ENCODE measurements at regions not wholly inside any gene's neighbourhood (a gene's known extent, or its start where the extent isn't known, plus 50 kb on each side); places are given as distances from the start of the nearest gene placed in this dataset.
"Not testable (repeated sequence)": the region's sequence is repeated elsewhere in the genome, so short reads cannot be mapped to it uniquely, and the experiment has no call there.

GRCh38 chr3:82240322-82240721 is 478.9 kb upstream of the GBE1 start:
- DNase-seq: no peak

- DNase-seq: no peak
Observed at GRCh38 chr3:82236257-82236656, 474.8 kb upstream of the GBE1 start.

GRCh38 chr3:82229397-82229796 is 468.0 kb upstream of the GBE1 start:
- peak; percentile 22 for DNase-seq

GRCh38 chr3:82224661-82225060 is 463.2 kb upstream of the GBE1 start:
- DNase-seq: no peak

GRCh38 chr3:82222401-82222800 is 461.0 kb upstream of the GBE1 start:
- DNase-seq: no peak

- no peak for DNase-seq
Observed at GRCh38 chr3:82217571-82217970, 456.1 kb upstream of the GBE1 start.

- no peak for DNase-seq
Observed at GRCh38 chr3:82208002-82208710, 446.7 kb upstream of the GBE1 start.

- DNase-seq: no peak
Observed at GRCh38 chr3:82202269-82202668, 440.8 kb upstream of the GBE1 start.

GRCh38 chr3:82201316-82201715 is 439.9 kb upstream of the GBE1 start:
- DNase-seq: no peak

- no peak for DNase-seq
Observed at GRCh38 chr3:82198009-82198408, 436.6 kb upstream of the GBE1 start.

- no peak for DNase-seq
Observed at GRCh38 chr3:82196645-82197044, 435.2 kb upstream of the GBE1 start.

GRCh38 chr3:82194870-82195269 is 433.4 kb upstream of the GBE1 start:
- no peak for DNase-seq

GRCh38 chr3:82186017-82186416 is 424.6 kb upstream of the GBE1 start:
- DNase-seq: no peak

- no peak for DNase-seq
Observed at GRCh38 chr3:82179291-82179690, 417.8 kb upstream of the GBE1 start.

GRCh38 chr3:82178291-82178690 is 416.8 kb upstream of the GBE1 start:
- DNase-seq: no peak

GRCh38 chr3:82177774-82178173 is 416.3 kb upstream of the GBE1 start:
- no peak for DNase-seq

GRCh38 chr3:82165266-82165665 is 403.8 kb upstream of the GBE1 start:
- DNase-seq: no peak

GRCh38 chr3:82163907-82164520 is 402.6 kb upstream of the GBE1 start:
- no peak for DNase-seq

- no peak for DNase-seq
Observed at GRCh38 chr3:82157952-82158351, 396.5 kb upstream of the GBE1 start.

- DNase-seq: not testable (repeated sequence)
Observed at GRCh38 chr3:82153892-82154291, 392.4 kb upstream of the GBE1 start.

- no peak for DNase-seq
Observed at GRCh38 chr3:82145742-82146141, 384.3 kb upstream of the GBE1 start.

GRCh38 chr3:82144811-82145210 is 383.4 kb upstream of the GBE1 start:
- no peak for DNase-seq

- DNase-seq: no peak
Observed at GRCh38 chr3:82143661-82144412, 382.4 kb upstream of the GBE1 start.

- DNase-seq: no peak
Observed at GRCh38 chr3:82141592-82141991, 380.1 kb upstream of the GBE1 start.
